MCF 10A (cell line): ENCODE measurements at regions not wholly inside any gene's neighbourhood (a gene's known extent, or its start where the extent isn't known, plus 50 kb on each side); places are given as distances from the start of the nearest gene placed in this dataset.

Experiments used
- BruUV-seq: library from RNA; stranded (reverse); fragments of 400-500 nt; replicated peaks from 2 replicates; lab custom pipeline; 2021; lab: Mats Ljungman, UMichigan
- CTCF ChIA-PET: fragments of 300-600 bp; sonication (Branson Sonifier 250); formaldehyde crosslinking; extraction: SDS; loops from one replicate; lab custom pipeline; 2021; ENCODE audit warnings: antibody characterized with exemption, inconsistent platforms; lab: Yijun Ruan, JAX
- POLR2A ChIA-PET: fragments of 300-600, 350-650 bp; sonication (Branson Sonifier 250); formaldehyde crosslinking; extraction: SDS; loops from one replicate; lab custom pipeline; 2020; ENCODE audit warnings: antibody characterized with exemption, inconsistent platforms; lab: Yijun Ruan, JAX
- DNase-seq: peaks from one replicate; pipeline ENCODE4 v3.0.0-alpha.2; 2018; ENCODE audit not compliant: unreplicated experiment
- H3K27ac Mint-ChIP-seq: one replicate; pipeline ENCODE4 v1.8.0; 2022; ENCODE audit warnings: mild to moderate bottlenecking, low read depth, mixed read lengths; ENCODE audit not compliant: unreplicated experiment
- H3K27me3 Mint-ChIP-seq: one replicate; pipeline ENCODE4 v1.8.0; 2022; ENCODE audit warnings: mixed read lengths; ENCODE audit not compliant: insufficient read depth, unreplicated experiment
- H3K36me3 Mint-ChIP-seq: one replicate; pipeline ENCODE4 v1.8.0; 2022; ENCODE audit warnings: mild to moderate bottlenecking, moderate library complexity, mixed read lengths; ENCODE audit not compliant: insufficient read depth, unreplicated experiment
- H3K4me1 Mint-ChIP-seq: one replicate; pipeline ENCODE4 v1.8.0; 2022; ENCODE audit warnings: mixed read lengths; ENCODE audit not compliant: insufficient read depth, unreplicated experiment
- H3K4me3 Mint-ChIP-seq: one replicate; pipeline ENCODE4 v1.8.0; 2022; ENCODE audit warnings: mild to moderate bottlenecking, moderate library complexity, mixed read lengths; ENCODE audit not compliant: unreplicated experiment
- H3K9me3 Mint-ChIP-seq: one replicate; pipeline ENCODE4 v1.8.0; 2022; ENCODE audit warnings: mixed read lengths; ENCODE audit not compliant: unreplicated experiment
- CTCF ChIP-seq: fragments of 200-600 bp; IDR thresholded peaks from one replicate; pipeline ENCODE4 v1.8.0; 2022; ENCODE audit warnings: antibody characterized with exemption, mild to moderate bottlenecking; ENCODE audit not compliant: unreplicated experiment
- intact Hi-C: fragments of 100-400 bp; cut with micrococcal nuclease; formaldehyde crosslinking; loops from 2 replicates; pipeline ENCODE4 v1.14.1; 2022

- Mint-ChIP-seq H3K27me3 (no peaks in the 10 kb centered on the region), H3K9me3 (no peaks in the 10 kb centered on the region), H3K4me1 (peaks cover 6% of the 10 kb centered on the region), H3K4me3 (no peak overlapping the region), H3K27ac (no peak overlapping the region), H3K36me3 (no peaks in the 10 kb centered on the region)
- ChIA-PET POLR2A (no interaction called here), CTCF (interaction anchor here (0.6 kb wide), 1 partner anchor 101 kb away, joined by 3 read pairs; no protein-coding TSS in a partner anchor)
- no peak for DNase-seq
- intact Hi-C loops: no loop called here
- no peak for TF ChIP-seq CTCF
- no TSS peak for BruUV-seq
These were observed 114.1 kb upstream of the ADAMTS9 start for GRCh38 chr3:64801856-64802255.

GRCh38 chr3:64799606-64800005, 111.8 kb upstream of the ADAMTS9 start:
- Mint-ChIP-seq H3K9me3 (no peaks in the 10 kb centered on the region), H3K27ac (no peak overlapping the region), H3K36me3 (no peaks in the 10 kb centered on the region), H3K27me3 (no peaks in the 10 kb centered on the region), H3K4me1 (peaks cover 6% of the 10 kb centered on the region), H3K4me3 (no peak overlapping the region)
- no peak for DNase-seq
- intact Hi-C loops: no loop called here
- CTCF ChIA-PET: no interaction called here
- BruUV-seq: no TSS peak
- TF ChIP-seq CTCF: no peak
- POLR2A ChIA-PET: no interaction called here

GRCh38 chr3:64798316-64798715, 110.5 kb upstream of the ADAMTS9 start:
- Mint-ChIP-seq H3K4me1 (peaks cover 6% of the 10 kb centered on the region), H3K4me3 (no peak overlapping the region), H3K36me3 (no peaks in the 10 kb centered on the region), H3K27me3 (no peaks in the 10 kb centered on the region), H3K27ac (peak overlapping the region; percentile 44), H3K9me3 (no peaks in the 10 kb centered on the region)
- POLR2A ChIA-PET: no interaction called here
- BruUV-seq: no TSS peak
- no peak for TF ChIP-seq CTCF
- CTCF ChIA-PET: no interaction called here
- DNase-seq: peak; percentile 66
- intact Hi-C loops: no loop called here

GRCh38 chr3:64796607-64797399, 109.0 kb upstream of the ADAMTS9 start:
- Mint-ChIP-seq H3K27ac (no peak overlapping the region), H3K4me1 (peaks cover 6% of the 10 kb centered on the region), H3K27me3 (no peaks in the 10 kb centered on the region), H3K36me3 (no peaks in the 10 kb centered on the region), H3K4me3 (no peak overlapping the region), H3K9me3 (no peaks in the 10 kb centered on the region)
- DNase-seq: peak; percentile 18
- no peak for TF ChIP-seq CTCF
- intact Hi-C loops: no loop called here
- BruUV-seq: no TSS peak
- ChIA-PET CTCF (interaction anchor here (0.8 kb wide), 1 partner anchor 218 kb away, joined by 3 read pairs; no protein-coding TSS in a partner anchor), POLR2A (interaction anchor here (1.2 kb wide), 1 partner anchor 435 kb away, joined by 3 read pairs; no protein-coding TSS in a partner anchor)
